Caco-2 (cell line): ENCODE measurements at regions not wholly inside any gene's neighbourhood (a gene's known extent, or its start where the extent isn't known, plus 50 kb on each side); places are given as distances from the start of the nearest gene placed in this dataset.
"Not testable (repeated sequence)": the region's sequence is repeated elsewhere in the genome, so short reads cannot be mapped to it uniquely, and the experiment has no call there.

Source experiments
- BruUV-seq: library from RNA; stranded (reverse); fragments of 400-500 nt; replicated peaks from 2 replicates; lab custom pipeline; 2021; lab: Mats Ljungman, UMichigan
- CTCF ChIA-PET: fragments of 300-600 bp; sonication (Branson Sonifier 250); formaldehyde crosslinking; loops from one replicate; lab custom pipeline; 2022; ENCODE audit warnings: antibody characterized with exemption; lab: Charles Lee
- POLR2A ChIA-PET: fragments of 300-600 bp; sonication (Branson Sonifier 250); formaldehyde crosslinking; loops from one replicate; lab custom pipeline; 2022; ENCODE audit warnings: antibody characterized with exemption; lab: Charles Lee
- DNase-seq, 2 experiments: peaks; one replicate each; pipeline versions ENCODE4 v3.0.0 to v3.0.0-alpha.2; 2020 to 2022
- H3K27me3 ChIP-seq: replicated peaks from 2 replicates; pipeline ENCODE4 v1.6.0; 2011; ENCODE audit warnings: low read length; ENCODE audit not compliant: control insufficient read depth, insufficient read depth
- H3K36me3 ChIP-seq: 2 replicates; pipeline ENCODE4 v1.5.1; 2011; ENCODE audit warnings: low read length; ENCODE audit not compliant: control insufficient read depth, insufficient read depth
- H3K4me1 ChIP-seq: fragments of 250-450 bp; sonication (Bioruptor Pico); 2 replicates; pipeline ENCODE4 v1.5.1; 2020; ENCODE audit warnings: mild to moderate bottlenecking
- H3K4me3 ChIP-seq: 2 replicates; pipeline ENCODE4 v1.5.1; 2011; ENCODE audit warnings: low read depth, mild to moderate bottlenecking, control low read depth, low read length
- H3K9me3 ChIP-seq: fragments of 250-450 bp; sonication (Bioruptor Pico); 2 replicates; pipeline ENCODE4 v1.5.1; 2020; ENCODE audit warnings: mild to moderate bottlenecking, moderate library complexity
- H3K27ac Mint-ChIP-seq: one replicate; pipeline ENCODE4 v1.8.0; 2022; ENCODE audit warnings: mixed read lengths; ENCODE audit not compliant: unreplicated experiment
- H3K27me3 Mint-ChIP-seq: one replicate; pipeline ENCODE4 v1.8.0; 2022; ENCODE audit warnings: mixed read lengths; ENCODE audit not compliant: insufficient read depth, unreplicated experiment
- H3K36me3 Mint-ChIP-seq: one replicate; pipeline ENCODE4 v1.8.0; 2022; ENCODE audit warnings: mild to moderate bottlenecking, mixed read lengths; ENCODE audit not compliant: insufficient read depth, unreplicated experiment
- H3K4me1 Mint-ChIP-seq: one replicate; pipeline ENCODE4 v1.8.0; 2022; ENCODE audit warnings: low read depth, mixed read lengths; ENCODE audit not compliant: unreplicated experiment
- H3K4me3 Mint-ChIP-seq: one replicate; pipeline ENCODE4 v1.8.0; 2022; ENCODE audit warnings: mild to moderate bottlenecking, moderate library complexity, mixed read lengths; ENCODE audit not compliant: unreplicated experiment
- H3K9me3 Mint-ChIP-seq: one replicate; pipeline ENCODE4 v1.8.0; 2022; ENCODE audit warnings: mixed read lengths; ENCODE audit not compliant: unreplicated experiment
- intact Hi-C: fragments of 100-400 bp; cut with micrococcal nuclease; formaldehyde crosslinking; loops from one replicate; pipeline ENCODE4 v1.10.0; 2022; ENCODE audit not compliant: unreplicated experiment
- TF ChIP-seq, protein P1 (sequence below), 2 experiments: fragments of 200-600 bp in 1 of 2; IDR thresholded peaks; 1 replicate in 1 of 2; 2 replicates in 1 of 2; pipeline versions ENCODE4 v1.5.1 to v1.8.0; 2011 to 2022; ENCODE audit warnings: antibody characterized with exemption in 1 of 2, control low read depth in 1 of 2, inconsistent platforms in 1 of 2, low read depth in 1 of 2, low read length in 1 of 2, mild to moderate bottlenecking in 1 of 2, moderate library complexity in 1 of 2; ENCODE audit not compliant: insufficient read depth in 1 of 2, severe bottlenecking in 1 of 2, unreplicated experiment in 1 of 2

DNA sequence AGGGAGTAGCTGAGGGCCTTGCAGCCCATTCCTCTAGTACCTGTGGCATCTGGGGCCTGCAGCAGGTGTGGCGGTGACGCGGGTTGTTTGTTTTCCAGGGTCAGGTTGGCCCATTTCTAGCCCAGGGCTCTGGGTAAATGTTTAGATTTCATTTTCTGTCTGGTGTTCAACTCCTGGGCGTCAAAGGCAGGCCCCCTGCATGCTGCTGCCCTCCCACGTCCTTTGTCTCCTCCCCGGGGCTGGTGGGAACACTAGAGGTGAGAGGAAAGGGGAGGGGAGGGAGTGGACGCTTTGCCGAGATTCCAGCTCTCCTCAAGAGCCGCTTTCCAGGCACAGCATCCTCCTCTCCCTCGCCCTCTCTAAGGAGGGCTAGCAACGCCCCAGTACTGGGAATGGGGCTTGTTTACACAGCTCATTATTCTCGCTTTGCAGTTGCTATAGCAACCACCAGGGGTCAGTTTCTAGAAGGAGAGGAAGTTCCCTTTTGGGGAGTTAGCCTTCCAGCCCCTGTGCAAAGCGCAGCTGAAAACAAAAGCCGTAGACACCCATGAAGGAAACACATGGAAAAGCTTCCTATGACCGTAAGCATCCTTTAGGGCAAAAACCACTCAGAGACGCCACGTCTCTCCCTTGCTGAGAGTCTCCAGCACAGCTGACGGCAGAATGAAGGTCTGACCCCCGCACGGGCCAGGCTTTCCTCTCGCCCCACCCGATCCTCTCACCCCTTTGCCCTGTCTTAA is 170.6 kb downstream of the LY86 start:
- Mint-ChIP-seq H3K27me3 (no peaks in the 10 kb centered on the region), H3K36me3 (no peaks in the 10 kb centered on the region), H3K27ac (no peak overlapping the region), H3K4me3 (no peak overlapping the region), H3K9me3 (no peaks in the 10 kb centered on the region), H3K4me1 (no peaks in the 10 kb centered on the region)
- H3K9me3 ChIP-seq, result no peaks in the 10 kb centered on the region
- ChIA-PET POLR2A (no interaction called here), CTCF (interaction anchor here (0.8 to 1.7 kb wide), 14 partner anchors 13 to 483 kb away, joined by 3 to 6 read pairs (median 4); no protein-coding TSS in a partner anchor)
- DNase-seq, result peak; percentile 60 to 70
- intact Hi-C loops, result loop anchor here (10.0 kb wide), 1 partner anchor 96 kb away; no protein-coding TSS in a partner anchor
- no peaks in the 10 kb centered on the region for H3K36me3 ChIP-seq
- no peak overlapping the region for H3K4me3 ChIP-seq
- BruUV-seq, result no TSS peak
- H3K27me3 ChIP-seq, result no peaks in the 10 kb centered on the region
- H3K4me1 ChIP-seq, result peaks cover 5% of the 10 kb centered on the region; the same call in 1 of the 2 replicates
- TF ChIP-seq, protein P1, sequence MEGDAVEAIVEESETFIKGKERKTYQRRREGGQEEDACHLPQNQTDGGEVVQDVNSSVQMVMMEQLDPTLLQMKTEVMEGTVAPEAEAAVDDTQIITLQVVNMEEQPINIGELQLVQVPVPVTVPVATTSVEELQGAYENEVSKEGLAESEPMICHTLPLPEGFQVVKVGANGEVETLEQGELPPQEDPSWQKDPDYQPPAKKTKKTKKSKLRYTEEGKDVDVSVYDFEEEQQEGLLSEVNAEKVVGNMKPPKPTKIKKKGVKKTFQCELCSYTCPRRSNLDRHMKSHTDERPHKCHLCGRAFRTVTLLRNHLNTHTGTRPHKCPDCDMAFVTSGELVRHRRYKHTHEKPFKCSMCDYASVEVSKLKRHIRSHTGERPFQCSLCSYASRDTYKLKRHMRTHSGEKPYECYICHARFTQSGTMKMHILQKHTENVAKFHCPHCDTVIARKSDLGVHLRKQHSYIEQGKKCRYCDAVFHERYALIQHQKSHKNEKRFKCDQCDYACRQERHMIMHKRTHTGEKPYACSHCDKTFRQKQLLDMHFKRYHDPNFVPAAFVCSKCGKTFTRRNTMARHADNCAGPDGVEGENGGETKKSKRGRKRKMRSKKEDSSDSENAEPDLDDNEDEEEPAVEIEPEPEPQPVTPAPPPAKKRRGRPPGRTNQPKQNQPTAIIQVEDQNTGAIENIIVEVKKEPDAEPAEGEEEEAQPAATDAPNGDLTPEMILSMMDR (IDR thresholded peaks at IDR 0.05; ENCODE audit: insufficient read depth in 1 of 2, low read depth in 1 of 2, low read length in 1 of 2, severe bottlenecking in 1 of 2, unreplicated experiment in 1 of 2), result peak; percentile 46 to 62

DNA sequence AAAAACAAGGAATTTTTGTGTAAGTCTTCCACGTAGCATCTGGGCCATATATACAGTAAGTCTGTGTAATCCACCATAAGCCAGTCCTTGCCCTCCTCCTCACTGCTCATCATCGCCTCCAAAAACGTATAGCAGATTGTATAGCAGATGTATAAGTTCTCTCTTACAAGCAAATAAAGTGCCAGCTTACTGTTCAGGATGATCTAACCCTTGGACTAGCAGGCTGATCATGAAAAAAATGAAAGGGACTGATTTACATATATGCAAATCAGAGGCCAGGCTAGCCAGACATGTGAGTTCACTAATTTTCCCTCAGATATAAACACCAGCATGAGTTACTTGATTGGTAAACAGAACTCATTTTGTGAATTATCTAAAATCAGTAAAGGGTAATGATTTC is 171.5 kb downstream of the LY86 start:
- Histone ChIP-seq H3K4me3 (no peak overlapping the region), H3K27me3 (no peaks in the 10 kb centered on the region), H3K9me3 (no peaks in the 10 kb centered on the region), H3K36me3 (no peaks in the 10 kb centered on the region), H3K4me1 (peaks cover 5% of the 10 kb centered on the region; the same call in 1 of the 2 replicates)
- BruUV-seq, result no TSS peak
- Mint-ChIP-seq H3K36me3 (no peaks in the 10 kb centered on the region), H3K27me3 (no peaks in the 10 kb centered on the region), H3K9me3 (no peaks in the 10 kb centered on the region), H3K4me1 (no peaks in the 10 kb centered on the region), H3K27ac (no peak overlapping the region), H3K4me3 (no peak overlapping the region)
- intact Hi-C loops, result no loop called here
- CTCF ChIA-PET, result interaction anchor here (1.6 kb wide), 1 partner anchor 155 kb away, joined by 4 read pairs; no protein-coding TSS in a partner anchor
- POLR2A ChIA-PET, result no interaction called here
- TF ChIP-seq, protein P1 (IDR thresholded peaks at IDR 0.05; ENCODE audit: insufficient read depth in 1 of 2, low read depth in 1 of 2, low read length in 1 of 2, severe bottlenecking in 1 of 2, unreplicated experiment in 1 of 2), result no peak
- DNase-seq, result no peak

DNA sequence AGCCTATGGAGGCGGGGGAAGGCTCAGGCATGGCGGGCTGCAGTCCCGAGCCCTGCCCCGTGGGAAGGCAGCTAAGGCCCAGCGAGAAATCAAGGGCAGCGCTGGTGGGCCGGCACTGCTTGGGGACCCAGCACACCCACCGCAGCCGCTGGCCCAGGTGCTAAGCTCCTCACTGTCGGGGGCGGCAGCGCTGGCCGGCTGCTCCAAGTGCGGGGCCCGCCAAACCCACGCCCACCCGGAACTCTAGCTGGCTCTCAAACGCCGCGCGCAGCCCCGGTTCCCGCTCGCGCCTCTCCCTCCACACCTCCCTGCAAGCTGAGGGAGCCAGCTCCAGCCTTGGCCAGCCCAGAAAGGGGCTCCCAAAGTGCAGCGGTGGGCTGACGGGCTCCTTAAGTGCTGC is 174.0 kb downstream of the LY86 start:
- H3K27me3 ChIP-seq, POLR2A ChIA-PET, H3K9me3 ChIP-seq, H3K9me3 Mint-ChIP-seq, H3K4me1 Mint-ChIP-seq, intact Hi-C loops, H3K27me3 Mint-ChIP-seq, H3K27ac Mint-ChIP-seq, DNase-seq, H3K36me3 ChIP-seq, BruUV-seq, H3K4me1 ChIP-seq, H3K36me3 Mint-ChIP-seq, H3K4me3 ChIP-seq, CTCF ChIA-PET, H3K4me3 Mint-ChIP-seq: not testable (repeated sequence)
